Stimulated activated CD4-positive, alpha-beta T cell treated with anti-CD3 and anti-CD28 coated beads, Interleukin-2, amount 100 ng/mL, for 48 hours (primary cell): ENCODE measurements at regions not wholly inside any gene's neighbourhood (a gene's known extent, or its start where the extent isn't known, plus 50 kb on each side); places are given as distances from the start of the nearest gene placed in this dataset.
"Not testable (repeated sequence)": the region's sequence is repeated elsewhere in the genome, so short reads cannot be mapped to it uniquely, and the experiment has no call there.

Source experiments
- DNase-seq, 2 donors: peaks; one replicate each; pipeline ENCODE4 v3.0.0-alpha.2; 2020

DNA sequence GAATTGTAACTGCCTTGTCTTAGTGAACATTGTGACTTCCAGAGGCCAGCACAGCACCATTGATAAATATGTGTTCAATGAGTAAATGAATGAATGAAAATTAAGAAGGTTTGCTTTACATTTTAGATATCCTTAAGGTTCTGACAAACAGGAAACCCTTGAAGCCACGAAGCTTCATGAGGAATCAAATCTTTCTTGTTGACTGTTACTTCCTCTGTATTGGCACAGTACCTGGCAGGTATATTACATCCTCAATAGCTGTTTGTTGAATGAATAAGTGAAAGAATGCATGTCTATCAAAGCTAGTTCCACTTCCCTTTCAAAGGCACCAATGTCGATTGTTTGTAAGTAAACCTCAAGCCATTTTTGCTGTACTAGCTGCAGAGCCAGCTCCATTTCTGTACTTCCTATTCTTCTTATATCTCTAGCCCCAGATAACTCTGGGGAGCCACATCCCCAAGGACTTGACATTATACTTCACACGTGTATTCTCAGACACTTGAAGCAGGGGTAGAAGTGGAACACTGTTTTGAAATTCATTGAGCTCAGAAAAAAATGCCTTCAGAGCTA is 140.3 kb upstream of the RAG2 start:
- no peak for DNase-seq

DNA sequence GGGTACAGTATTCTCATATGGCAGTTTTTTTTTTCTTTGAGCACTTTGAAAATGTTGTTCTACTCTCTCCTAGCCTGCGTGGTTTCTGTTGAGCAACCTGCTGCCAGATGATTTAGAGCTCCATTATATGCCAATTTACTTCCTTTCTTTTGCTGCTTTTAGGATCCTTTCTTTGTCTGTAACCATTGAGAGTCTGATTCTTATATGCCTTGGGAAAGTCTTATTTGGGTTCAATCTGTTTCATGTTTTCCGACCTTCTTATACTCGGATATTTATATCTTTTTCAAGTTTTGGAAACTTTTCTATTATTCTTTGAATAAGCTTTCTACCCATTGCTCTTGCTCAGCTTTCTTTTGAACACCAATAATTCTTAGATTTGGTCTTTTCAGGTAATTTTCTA is 138.1 kb upstream of the RAG2 start:
- DNase-seq: no peak

DNA sequence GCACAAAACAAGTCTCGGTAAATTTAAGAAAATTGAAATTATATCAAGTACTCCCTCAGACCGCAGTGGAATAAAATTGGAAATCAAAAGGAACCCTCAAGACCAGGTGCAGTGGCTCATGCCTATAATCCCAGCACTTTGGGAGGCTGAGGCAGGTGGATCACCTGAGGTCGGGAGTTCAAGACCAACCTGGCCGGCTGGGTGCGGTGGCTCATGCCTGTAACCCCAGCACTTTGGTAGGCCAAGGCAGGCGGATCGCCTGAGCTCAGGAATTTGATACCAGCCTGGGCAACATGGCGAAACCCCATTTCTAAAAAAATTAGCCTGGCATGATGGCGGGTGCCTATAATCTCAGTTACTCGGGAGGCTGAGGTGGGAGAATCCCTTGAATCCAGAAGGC is 135.7 kb upstream of the RAG2 start:
- not testable (repeated sequence) for DNase-seq

DNA sequence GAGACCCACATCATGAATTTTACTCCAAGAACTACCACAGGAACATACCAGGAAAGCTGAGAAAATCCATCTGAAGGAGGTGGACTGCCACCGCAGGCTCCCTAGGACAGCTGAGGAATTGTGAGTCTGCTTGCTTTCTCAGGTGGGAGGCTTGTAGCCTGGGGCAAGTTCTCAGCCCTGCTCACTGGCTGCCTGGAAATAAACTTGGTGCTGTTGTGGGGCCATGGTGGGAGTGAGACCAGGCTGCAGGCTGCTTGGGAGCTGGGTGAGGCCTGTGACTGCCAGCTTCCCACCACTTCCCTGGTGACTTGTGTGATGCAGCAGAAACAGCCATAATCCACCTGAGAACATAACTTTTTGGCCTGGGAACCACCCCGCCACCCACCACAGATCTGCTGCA is 132.7 kb upstream of the RAG2 start:
- no peak for DNase-seq

DNA sequence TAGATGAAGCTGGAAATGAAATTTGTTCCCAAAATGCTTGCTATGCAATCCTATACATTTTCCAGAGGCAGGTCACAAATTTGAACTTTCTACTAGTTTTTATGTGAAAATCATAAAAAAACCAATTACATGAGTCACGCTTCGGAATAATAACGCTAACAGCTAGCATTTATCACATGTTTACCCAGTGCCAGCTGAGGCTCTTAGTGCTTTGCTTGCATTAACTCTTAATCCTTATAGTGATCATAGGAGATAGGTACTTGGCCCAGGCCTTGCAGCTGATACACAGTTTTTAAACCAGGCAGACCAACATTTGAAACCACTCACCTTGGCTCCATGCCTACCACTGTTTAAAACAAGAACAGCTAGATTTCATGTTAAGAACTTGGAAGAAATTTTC is 131.8 kb upstream of the RAG2 start:
- no peak for DNase-seq

DNA sequence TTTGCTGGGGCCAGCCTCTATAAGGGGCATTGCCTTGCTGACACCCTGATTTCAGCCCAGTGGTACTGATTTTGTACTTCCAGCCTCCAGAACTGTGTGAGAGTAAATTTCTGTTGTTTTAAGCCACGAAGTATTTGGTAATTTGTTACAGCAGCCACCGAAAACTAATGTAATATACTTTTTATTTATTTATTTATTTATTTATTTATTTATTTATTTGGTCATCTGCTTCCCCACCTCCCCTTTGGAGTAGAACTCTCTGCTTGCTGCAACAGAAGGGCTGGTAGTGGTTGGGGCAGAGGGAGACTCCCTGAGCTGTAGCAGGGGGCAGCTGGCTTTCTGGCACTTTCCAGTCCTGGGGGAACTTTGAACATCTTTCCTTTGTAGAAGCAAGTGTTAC is 128.4 kb upstream of the RAG2 start:
- DNase-seq: no peak

DNA sequence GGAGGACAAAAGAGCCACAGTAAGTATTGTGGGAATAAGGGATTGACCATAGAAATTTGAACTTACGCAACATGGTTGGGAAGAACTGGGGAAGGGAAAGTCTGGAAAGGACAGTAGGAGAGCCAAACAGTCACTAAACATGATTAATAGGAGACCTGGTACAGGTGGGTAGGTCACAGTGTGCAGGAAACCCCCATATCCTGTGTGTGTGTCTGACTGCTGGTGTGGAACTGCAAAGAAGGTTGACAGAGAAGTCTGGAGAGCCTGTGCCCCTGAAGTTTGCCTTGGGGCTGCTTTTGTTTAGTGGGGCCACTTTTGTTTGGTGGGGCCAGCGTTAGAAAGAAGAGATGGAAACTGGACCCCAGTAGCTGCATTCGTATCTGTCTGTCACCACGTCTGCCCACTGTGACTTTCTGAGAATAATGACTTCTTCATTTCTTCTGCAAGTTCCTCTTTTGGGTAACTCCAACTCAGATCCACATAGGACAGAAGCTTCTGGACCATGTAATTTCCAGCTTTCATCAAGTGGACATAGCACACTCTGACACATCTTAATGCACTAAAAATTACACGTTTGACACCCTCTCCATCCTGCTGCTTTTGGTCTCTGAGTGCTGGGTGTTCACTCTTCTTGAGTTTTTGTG is 126.8 kb upstream of the RAG2 start:
- no peak for DNase-seq

DNA sequence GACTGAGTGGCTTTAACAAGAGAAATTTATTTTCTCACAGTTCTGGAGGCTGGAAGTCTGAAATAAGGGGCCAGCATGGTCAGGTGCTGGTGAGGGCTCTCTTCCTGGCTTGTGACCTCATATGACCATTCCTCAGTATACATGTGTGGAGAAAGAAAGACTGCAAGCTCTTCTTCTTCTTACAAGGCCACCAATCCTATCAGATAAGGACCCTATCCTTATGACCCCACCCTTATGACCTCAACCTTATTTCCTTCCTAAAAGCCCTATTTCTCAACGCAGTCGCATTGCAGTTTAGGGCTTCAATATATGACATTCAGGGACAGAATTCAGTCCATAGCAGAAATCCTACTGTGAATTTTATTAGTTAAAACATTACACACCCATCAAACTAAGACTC is 124.4 kb upstream of the RAG2 start:
- no peak for DNase-seq

DNA sequence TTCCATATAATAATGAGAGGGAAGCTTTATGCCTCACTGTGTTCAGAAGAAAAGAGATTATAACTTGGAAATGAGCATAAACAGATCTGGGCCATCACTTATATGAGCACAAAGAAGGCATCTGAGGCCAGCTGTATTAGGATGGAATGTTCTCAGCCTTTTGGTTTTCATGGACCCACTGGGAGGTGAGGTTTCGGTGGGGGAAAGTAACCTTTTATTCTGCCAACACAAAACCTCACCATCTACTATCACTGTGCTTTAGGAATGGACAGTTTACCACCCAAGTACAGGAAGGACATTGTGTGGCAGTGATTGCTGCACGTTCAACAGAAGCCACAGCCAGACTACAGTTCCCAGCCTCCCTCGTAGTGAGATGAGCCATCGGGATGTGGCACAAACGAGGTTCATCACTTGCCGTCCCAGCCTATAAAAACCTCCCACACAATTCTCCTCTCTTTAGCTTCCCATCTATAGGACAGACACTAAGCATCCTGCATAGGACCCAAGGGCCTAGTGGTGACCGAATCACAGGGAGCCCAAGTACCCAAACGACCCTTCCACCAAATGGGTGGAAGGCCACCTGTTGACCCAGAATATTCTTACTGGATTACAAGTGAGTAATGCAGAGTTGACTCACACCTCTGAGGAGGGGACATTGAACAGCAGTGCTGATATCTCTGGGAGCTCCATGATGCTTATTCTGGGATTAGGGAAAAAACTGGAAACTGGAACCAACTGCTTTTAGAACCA is 121.5 kb upstream of the RAG2 start:
- DNase-seq: no peak

DNA sequence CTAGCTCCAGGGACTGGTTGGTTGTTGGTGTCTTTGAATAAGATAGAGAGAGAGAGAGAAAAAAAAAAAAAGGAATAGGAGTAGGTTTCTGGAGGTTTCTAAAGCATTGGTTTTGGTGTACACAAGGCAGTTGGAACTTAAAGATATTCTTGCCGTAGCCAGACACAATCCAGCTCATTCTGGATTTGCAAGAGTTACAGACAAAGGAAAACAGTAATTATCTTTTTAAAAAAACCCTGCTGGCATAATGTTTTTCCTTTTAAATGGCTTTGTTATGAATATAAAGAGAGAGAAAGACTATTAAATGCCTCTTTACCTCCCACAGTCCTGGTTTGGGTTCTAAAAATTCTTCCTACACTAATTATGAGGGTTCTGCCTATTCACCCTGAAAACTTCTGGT is 120.4 kb upstream of the RAG2 start:
- DNase-seq: no peak

DNA sequence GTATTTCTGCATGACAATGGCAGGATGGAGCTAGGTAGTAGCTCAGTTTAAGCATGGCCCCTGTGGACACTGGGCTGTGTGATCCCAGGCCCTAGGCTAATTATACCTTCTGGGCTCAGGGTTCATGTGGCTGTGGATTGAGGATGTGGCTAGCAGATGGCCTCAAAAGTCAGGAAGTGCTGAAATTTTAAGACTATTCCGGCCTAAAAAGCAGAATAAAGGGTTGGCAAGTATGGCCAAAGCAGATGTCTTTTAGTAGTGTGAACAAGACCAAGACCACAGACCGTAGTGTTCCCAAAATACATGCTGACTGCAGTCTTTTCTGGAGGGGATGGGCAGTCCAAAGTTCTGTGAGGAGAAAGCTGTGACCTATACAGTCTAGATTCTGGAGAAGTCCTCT is 115.7 kb upstream of the RAG2 start:
- no peak for DNase-seq

DNA sequence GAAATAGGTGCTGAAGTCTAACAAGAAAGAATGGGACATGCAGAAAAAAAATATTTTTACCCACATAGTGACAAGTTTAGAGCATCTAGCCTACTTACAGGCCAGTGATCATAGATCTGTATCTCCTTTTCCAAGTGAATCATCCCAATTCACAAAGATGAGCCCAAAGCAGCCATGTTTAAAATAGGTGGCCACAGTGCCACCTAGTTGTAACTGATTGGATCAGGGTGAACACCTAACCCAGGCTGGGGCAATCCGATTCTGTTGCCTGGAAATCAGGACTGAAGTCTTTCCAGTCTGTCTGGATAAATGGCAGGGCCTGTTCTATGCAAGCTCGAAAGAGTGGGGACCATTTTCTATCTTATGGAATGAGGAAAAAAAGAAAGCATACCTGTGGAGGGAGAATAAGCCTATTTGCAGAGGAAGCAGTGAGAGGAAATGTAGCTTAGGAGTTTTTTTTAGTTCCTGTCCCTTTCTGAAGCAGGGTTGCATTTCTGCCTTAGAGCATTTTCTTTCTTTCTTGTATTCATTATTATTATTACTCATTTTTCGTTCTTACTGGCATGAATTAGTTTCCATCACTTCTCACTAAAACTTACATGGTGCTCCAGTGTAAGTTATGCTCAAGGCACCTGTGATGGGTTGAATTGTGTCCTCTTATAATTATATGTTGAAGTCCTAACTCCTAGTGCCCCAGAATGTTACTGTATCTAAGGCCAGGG is 113.2 kb upstream of the RAG2 start:
- DNase-seq: no peak
